CD4-positive, alpha-beta memory T cell (primary cell): ENCODE measurements at regions not wholly inside any gene's neighbourhood (a gene's known extent, or its start where the extent isn't known, plus 50 kb on each side); places are given as distances from the start of the nearest gene placed in this dataset.

Source experiments
- CTCF ChIA-PET: fragments of 350-600 bp; sonication (Branson Sonifier 250); formaldehyde crosslinking; loops from one replicate; lab custom pipeline; 2021; ENCODE audit warnings: inconsistent platforms; ENCODE audit not compliant: partially characterized antibody; lab: Charles Lee
- POLR2A ChIA-PET: fragments of 350-600 bp; sonication (Branson Sonifier 250); formaldehyde crosslinking; loops from one replicate; lab custom pipeline; 2021; ENCODE audit not compliant: partially characterized antibody; lab: Charles Lee
- DNase-seq, 5 donors: peaks; one replicate each; pipeline versions ENCODE4 v3.0.0 to v3.0.0-alpha.2; 2020 to 2022; ENCODE audit warnings: mixed read lengths in 1 of 5
- H3K27ac ChIP-seq: one replicate; pipeline ENCODE4 v1.7.0; 2013; ENCODE audit warnings: low read depth, low read length
- H3K27me3 ChIP-seq: 2 replicates; pipeline ENCODE4 v1.7.0; 2013; ENCODE audit warnings: mild to moderate bottlenecking, low read length, moderate library complexity; ENCODE audit not compliant: insufficient read depth
- H3K36me3 ChIP-seq: 2 replicates; pipeline ENCODE4 v1.7.0; 2013; ENCODE audit warnings: mild to moderate bottlenecking, low read length, moderate library complexity; ENCODE audit not compliant: insufficient read depth
- H3K4me1 ChIP-seq: 2 replicates; pipeline ENCODE4 v1.7.0; 2013; ENCODE audit warnings: mild to moderate bottlenecking, low read length, moderate library complexity; ENCODE audit not compliant: insufficient read depth
- H3K4me3 ChIP-seq, 2 donors: one replicate each; pipeline ENCODE4 v1.7.0; 2013; ENCODE audit warnings: low read length in 2 of 2, mild to moderate bottlenecking in 1 of 2
- H3K9me3 ChIP-seq, 2 donors: one replicate each; pipeline ENCODE4 v1.7.0; 2013; ENCODE audit warnings: low read length in 2 of 2, control low read depth in 1 of 2; ENCODE audit not compliant: control insufficient read depth in 1 of 2
- H3K27ac Mint-ChIP-seq, 7 donors: one replicate each; pipeline ENCODE4 v1.8.0; 2020 to 2021; ENCODE audit warnings: mixed read lengths in 7 of 7, mild to moderate bottlenecking in 6 of 7, inconsistent platforms in 3 of 7, moderate library complexity in 3 of 7
- H3K27me3 Mint-ChIP-seq, 2 donors: one replicate each; pipeline ENCODE4 v1.8.0; 2020 to 2021; ENCODE audit warnings: mixed read lengths in 2 of 2
- H3K36me3 Mint-ChIP-seq, 2 donors: one replicate each; pipeline ENCODE4 v1.8.0; 2020 to 2021; ENCODE audit warnings: mixed read lengths in 2 of 2, inconsistent platforms in 1 of 2, mild to moderate bottlenecking in 1 of 2
- H3K4me1 Mint-ChIP-seq, 4 donors: one replicate each; pipeline ENCODE4 v1.8.0; 2020 to 2021; ENCODE audit warnings: mixed read lengths in 4 of 4, mild to moderate bottlenecking in 1 of 4
- H3K4me3 Mint-ChIP-seq, 8 donors: one replicate each; pipeline ENCODE4 v1.8.0; 2020 to 2021; ENCODE audit warnings: mixed read lengths in 8 of 8, mild to moderate bottlenecking in 7 of 8, moderate library complexity in 6 of 8, inconsistent platforms in 3 of 8
- H3K9me3 Mint-ChIP-seq, 8 donors: one replicate each; pipeline ENCODE4 v1.8.0; 2020 to 2021; ENCODE audit warnings: mixed read lengths in 8 of 8, mild to moderate bottlenecking in 5 of 8, inconsistent platforms in 3 of 8, moderate library complexity in 1 of 8
- intact Hi-C: fragments of 100-400 bp; cut with micrococcal nuclease; formaldehyde crosslinking; loops from one replicate; pipeline ENCODE4 v1.15.1; 2023

DNA sequence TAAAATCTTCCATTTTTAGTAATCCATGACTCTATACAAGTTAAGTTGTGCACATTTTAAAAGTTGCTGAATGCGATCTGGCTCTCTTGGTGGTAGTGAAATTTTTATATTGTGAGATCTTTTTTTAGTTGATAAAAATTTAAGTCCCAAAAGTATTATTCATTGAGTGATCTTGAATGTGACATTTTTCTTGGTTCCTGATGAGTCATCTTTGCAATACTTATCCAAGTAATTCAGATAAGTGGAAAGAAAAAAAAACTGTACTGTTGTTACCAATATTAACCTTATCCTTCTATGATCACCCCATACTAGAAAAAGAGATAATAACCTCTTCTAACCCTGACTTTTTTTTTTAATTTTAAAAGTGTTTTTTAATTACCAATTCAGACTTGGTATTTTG lies 601.3 kb downstream of the PSAT1 start:
- no peak overlapping the region for H3K4me3 Mint-ChIP-seq
- no peaks in the 10 kb centered on the region for H3K36me3 Mint-ChIP-seq
- H3K9me3 ChIP-seq, result no peaks in the 10 kb centered on the region
- H3K27ac Mint-ChIP-seq, result no peak overlapping the region
- H3K27me3 ChIP-seq, result no peaks in the 10 kb centered on the region
- no peaks in the 10 kb centered on the region for H3K4me1 ChIP-seq
- H3K27ac ChIP-seq, result no peak overlapping the region
- POLR2A ChIA-PET, result no interaction called here
- H3K4me1 Mint-ChIP-seq, result no peaks in the 10 kb centered on the region
- intact Hi-C loops, result no loop called here
- DNase-seq, result no peak
- no peaks in the 10 kb centered on the region for H3K27me3 Mint-ChIP-seq
- no peak overlapping the region for H3K4me3 ChIP-seq
- H3K36me3 ChIP-seq, result no peaks in the 10 kb centered on the region
- peaks cover 0 to 4% (median 0%) of the 10 kb centered on the region in 8 donors for H3K9me3 Mint-ChIP-seq
- CTCF ChIA-PET, result no interaction called here

DNA sequence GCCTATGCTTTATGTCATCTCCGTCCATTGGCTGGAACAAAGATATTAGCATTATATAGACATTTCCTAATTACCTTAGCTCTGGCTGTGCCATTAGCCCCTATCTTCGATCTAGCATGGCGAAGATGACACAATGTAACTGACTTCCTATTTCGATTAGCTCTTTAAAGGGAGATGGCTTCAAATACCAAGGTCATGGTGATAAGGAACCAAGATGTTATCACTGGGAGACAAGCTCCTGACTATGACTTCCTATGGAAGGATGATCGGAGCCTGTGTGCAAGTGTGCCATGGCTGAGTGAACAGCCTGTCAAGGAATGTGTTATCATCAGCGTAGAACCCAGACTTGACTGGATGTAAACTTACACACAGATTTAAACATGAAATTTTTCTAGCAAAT lies 602.1 kb downstream of the PSAT1 start:
- intact Hi-C loops, result no loop called here
- no peaks in the 10 kb centered on the region for H3K27me3 ChIP-seq
- Mint-ChIP-seq H3K27me3 (no peaks in the 10 kb centered on the region), H3K4me3 (no peak overlapping the region), H3K27ac (no peak overlapping the region), H3K4me1 (no peaks in the 10 kb centered on the region), H3K36me3 (no peaks in the 10 kb centered on the region), H3K9me3 (peaks cover 0 to 4% (median 0%) of the 10 kb centered on the region in 8 donors)
- POLR2A ChIA-PET, result no interaction called here
- DNase-seq, result no peak
- H3K4me3 ChIP-seq, result no peak overlapping the region
- H3K9me3 ChIP-seq, result no peaks in the 10 kb centered on the region
- no peak overlapping the region for H3K27ac ChIP-seq
- CTCF ChIA-PET, result no interaction called here
- no peaks in the 10 kb centered on the region for H3K4me1 ChIP-seq
- H3K36me3 ChIP-seq, result no peaks in the 10 kb centered on the region

DNA sequence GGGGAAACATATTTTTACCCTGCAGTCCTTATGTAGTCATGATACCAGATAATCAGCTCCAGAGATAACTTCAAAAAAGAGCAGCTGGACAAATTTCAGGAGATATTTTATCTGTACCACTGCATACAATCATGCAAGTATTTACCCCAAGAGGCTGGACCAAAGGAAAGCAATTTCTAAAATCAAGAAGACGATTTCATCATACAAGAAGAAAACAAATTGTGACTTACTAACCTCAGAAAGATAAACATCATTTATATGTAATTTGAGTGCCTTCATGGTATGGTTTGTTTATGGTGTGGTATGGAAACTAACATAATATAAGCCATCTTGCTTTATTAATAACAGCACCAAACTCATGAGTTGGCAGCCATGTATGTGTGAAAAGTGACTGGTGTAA lies 603.6 kb downstream of the PSAT1 start:
- Histone ChIP-seq H3K4me3 (no peak overlapping the region), H3K27me3 (no peaks in the 10 kb centered on the region), H3K4me1 (no peaks in the 10 kb centered on the region), H3K27ac (no peak overlapping the region), H3K36me3 (no peaks in the 10 kb centered on the region), H3K9me3 (no peaks in the 10 kb centered on the region)
- no peak overlapping the region for H3K4me3 Mint-ChIP-seq
- H3K9me3 Mint-ChIP-seq, result peaks cover 0 to 8% (median 0%) of the 10 kb centered on the region in 8 donors
- no peaks in the 10 kb centered on the region for H3K4me1 Mint-ChIP-seq
- CTCF ChIA-PET, result no interaction called here
- H3K27me3 Mint-ChIP-seq, result no peaks in the 10 kb centered on the region
- intact Hi-C loops, result no loop called here
- POLR2A ChIA-PET, result no interaction called here
- DNase-seq, result no peak
- H3K27ac Mint-ChIP-seq, result no peak overlapping the region
- no peaks in the 10 kb centered on the region for H3K36me3 Mint-ChIP-seq

DNA sequence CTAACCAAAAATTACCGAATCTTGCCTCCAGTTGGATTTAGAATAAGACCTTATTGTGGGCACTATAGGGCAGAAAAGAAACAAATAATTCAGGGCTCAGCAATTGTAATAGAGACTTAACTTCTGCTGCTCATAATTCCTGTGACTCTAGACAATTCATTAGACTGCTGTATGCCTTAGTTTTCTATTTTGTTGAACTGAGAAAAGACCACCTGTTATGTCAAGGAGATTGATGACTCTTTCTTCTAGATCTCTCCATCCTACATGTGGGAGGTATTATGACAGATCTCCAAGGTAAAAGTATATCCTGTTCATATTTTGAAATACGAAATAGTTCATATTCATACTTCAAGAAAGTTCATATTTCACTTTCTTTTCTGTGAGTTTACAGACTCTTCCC lies 605.1 kb downstream of the PSAT1 start:
- Mint-ChIP-seq H3K9me3 (peaks cover 0 to 8% (median 0%) of the 10 kb centered on the region in 8 donors), H3K27me3 (no peaks in the 10 kb centered on the region), H3K36me3 (no peaks in the 10 kb centered on the region), H3K27ac (no peak overlapping the region), H3K4me1 (no peaks in the 10 kb centered on the region), H3K4me3 (no peak overlapping the region)
- intact Hi-C loops, result no loop called here
- Histone ChIP-seq H3K27me3 (no peaks in the 10 kb centered on the region), H3K27ac (no peak overlapping the region), H3K4me3 (no peak overlapping the region), H3K4me1 (no peaks in the 10 kb centered on the region), H3K36me3 (no peaks in the 10 kb centered on the region), H3K9me3 (no peaks in the 10 kb centered on the region)
- ChIA-PET CTCF (no interaction called here), POLR2A (no interaction called here)
- no peak for DNase-seq

DNA sequence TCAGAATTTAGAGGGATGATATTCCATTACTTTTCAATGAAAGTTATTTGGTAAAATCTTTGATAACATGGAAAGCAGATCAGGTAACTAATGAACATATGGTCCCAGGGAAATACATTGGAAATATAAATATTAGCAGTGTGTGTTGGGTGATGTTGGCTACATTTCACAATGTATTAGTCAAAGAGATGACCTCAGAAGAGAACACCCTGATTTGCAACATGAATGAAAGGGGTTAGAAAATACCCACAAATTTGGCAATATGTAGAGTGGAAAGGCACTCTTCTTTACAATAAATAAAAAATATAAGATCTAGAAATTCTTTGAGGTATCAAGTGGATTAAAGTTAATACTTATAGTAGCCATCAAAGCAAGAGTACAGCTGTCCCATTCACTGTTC lies 606.7 kb downstream of the PSAT1 start:
- peaks cover 0 to 9% (median 0%) of the 10 kb centered on the region in 8 donors for H3K9me3 Mint-ChIP-seq
- H3K4me1 ChIP-seq, result no peaks in the 10 kb centered on the region
- H3K9me3 ChIP-seq, result no peaks in the 10 kb centered on the region
- H3K4me3 Mint-ChIP-seq, result no peak overlapping the region
- no peak for DNase-seq
- no peaks in the 10 kb centered on the region for H3K27me3 Mint-ChIP-seq
- ChIA-PET POLR2A (no interaction called here), CTCF (no interaction called here)
- H3K36me3 ChIP-seq, result no peaks in the 10 kb centered on the region
- intact Hi-C loops, result no loop called here
- no peak overlapping the region for H3K27ac Mint-ChIP-seq
- no peak overlapping the region for H3K27ac ChIP-seq
- H3K4me3 ChIP-seq, result no peak overlapping the region
- no peaks in the 10 kb centered on the region for H3K4me1 Mint-ChIP-seq
- no peaks in the 10 kb centered on the region for H3K27me3 ChIP-seq
- no peaks in the 10 kb centered on the region for H3K36me3 Mint-ChIP-seq

DNA sequence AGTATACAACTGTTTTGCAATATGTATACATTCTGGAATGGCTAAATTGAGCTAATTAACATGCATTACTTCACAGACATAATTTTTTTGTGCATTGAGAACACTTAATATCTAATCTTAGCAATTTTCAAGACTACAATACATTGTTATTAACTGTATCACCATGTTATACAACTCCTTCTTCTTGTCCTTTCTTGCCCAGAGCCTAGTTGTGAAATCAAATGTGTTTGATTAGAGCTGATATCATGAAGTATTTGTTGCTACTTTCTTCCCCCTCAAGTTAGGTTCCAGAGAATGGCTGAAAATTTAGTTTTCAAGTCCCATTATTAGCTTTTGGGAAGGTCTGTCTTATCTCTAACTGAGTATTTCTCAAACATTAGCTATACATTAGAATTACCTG lies 607.8 kb downstream of the PSAT1 start:
- H3K9me3 ChIP-seq, result no peaks in the 10 kb centered on the region
- ChIA-PET POLR2A (no interaction called here), CTCF (no interaction called here)
- no peak overlapping the region for H3K27ac ChIP-seq
- peaks cover 0 to 10% (median 0%) of the 10 kb centered on the region in 8 donors for H3K9me3 Mint-ChIP-seq
- no peak overlapping the region for H3K4me3 ChIP-seq
- H3K27me3 Mint-ChIP-seq, result no peaks in the 10 kb centered on the region
- H3K27ac Mint-ChIP-seq, result no peak overlapping the region
- H3K36me3 Mint-ChIP-seq, result no peaks in the 10 kb centered on the region
- no peak overlapping the region for H3K4me3 Mint-ChIP-seq
- no peaks in the 10 kb centered on the region for H3K36me3 ChIP-seq
- no peak for DNase-seq
- intact Hi-C loops, result no loop called here
- no peaks in the 10 kb centered on the region for H3K27me3 ChIP-seq
- no peaks in the 10 kb centered on the region for H3K4me1 ChIP-seq
- H3K4me1 Mint-ChIP-seq, result no peaks in the 10 kb centered on the region

DNA sequence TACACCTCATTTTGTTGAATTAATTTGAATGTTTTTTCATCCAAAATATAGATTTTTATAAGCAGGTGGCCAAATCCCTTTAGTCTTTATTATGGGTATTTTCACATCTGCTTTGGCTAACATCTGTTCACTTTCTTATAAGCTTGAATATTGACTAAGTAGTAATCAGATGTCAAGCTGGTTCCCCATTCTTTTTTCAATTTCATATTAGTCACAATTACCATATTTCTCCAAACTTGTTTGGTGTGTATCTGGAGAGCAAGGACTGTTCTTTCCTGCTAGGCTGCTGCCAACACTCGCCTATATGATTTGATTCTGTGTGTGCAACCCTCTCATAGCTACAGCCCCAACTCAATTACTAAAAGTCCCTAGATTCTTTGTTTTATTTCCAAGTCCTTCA lies 608.5 kb downstream of the PSAT1 start:
- H3K36me3 ChIP-seq, result no peaks in the 10 kb centered on the region
- H3K27me3 ChIP-seq, result no peaks in the 10 kb centered on the region
- ChIA-PET CTCF (no interaction called here), POLR2A (no interaction called here)
- H3K27ac Mint-ChIP-seq, result no peak overlapping the region
- intact Hi-C loops, result no loop called here
- H3K36me3 Mint-ChIP-seq, result no peaks in the 10 kb centered on the region
- H3K4me3 Mint-ChIP-seq, result no peak overlapping the region
- no peaks in the 10 kb centered on the region for H3K4me1 Mint-ChIP-seq
- no peak overlapping the region for H3K4me3 ChIP-seq
- H3K4me1 ChIP-seq, result no peaks in the 10 kb centered on the region
- H3K9me3 Mint-ChIP-seq, result peaks cover 0 to 10% (median 0%) of the 10 kb centered on the region in 8 donors
- H3K27ac ChIP-seq, result no peak overlapping the region
- H3K9me3 ChIP-seq, result no peaks in the 10 kb centered on the region
- no peak for DNase-seq
- H3K27me3 Mint-ChIP-seq, result no peaks in the 10 kb centered on the region
